ENCODE measurements at regions not wholly inside any gene's neighbourhood (a gene's known extent, or its start where the extent isn't known, plus 50 kb on each side); places are given as distances from the start of the nearest gene placed in this dataset.

GRCh38 chr7:109158246-109158645 is 588.6 kb downstream of the DNAJB9 start:
- Histone ChIP-seq H3F3A (ENCODE audit: insufficient read depth, low read length) (no peaks in the 10 kb centered on the region), H3K4me2 (ENCODE audit: low read length) (no peak overlapping the region), H3K27ac (ENCODE audit: low read depth, low read length, poor library complexity, severe bottlenecking) (no peak overlapping the region), H3K4me1 (ENCODE audit: insufficient read depth, low read length, severe bottlenecking) (no peaks in the 10 kb centered on the region), H3K4me3 (ENCODE audit: low read depth, low read length, poor library complexity, severe bottlenecking) (no peak overlapping the region), H3K36me3 (ENCODE audit: insufficient read depth, low read length) (no peaks in the 10 kb centered on the region), H3K9ac (ENCODE audit: low read length) (no peak overlapping the region), H2AFZ (ENCODE audit: low read length) (no peak overlapping the region), H3K27me3 (ENCODE audit: insufficient read depth, low read length) (no peaks in the 10 kb centered on the region), H3K79me2 (ENCODE audit: insufficient read depth, low read length) (no peaks in the 10 kb centered on the region), H3K9me2 (ENCODE audit: low read depth, low read length) (no peaks in the 10 kb centered on the region), H4K20me1 (ENCODE audit: insufficient read depth, low read length) (no peaks in the 10 kb centered on the region), H3K9me3 (ENCODE audit: low read length) (no peaks in the 10 kb centered on the region)
- no peak for TF ChIP-seq EZH2 (IDR thresholded peaks at IDR 0.05; ENCODE audit: borderline replicate concordance, low read length)
- TF ChIP-seq CTCF (IDR thresholded peaks at IDR 0.05; ENCODE audit: low read length), result no peak

DNA sequence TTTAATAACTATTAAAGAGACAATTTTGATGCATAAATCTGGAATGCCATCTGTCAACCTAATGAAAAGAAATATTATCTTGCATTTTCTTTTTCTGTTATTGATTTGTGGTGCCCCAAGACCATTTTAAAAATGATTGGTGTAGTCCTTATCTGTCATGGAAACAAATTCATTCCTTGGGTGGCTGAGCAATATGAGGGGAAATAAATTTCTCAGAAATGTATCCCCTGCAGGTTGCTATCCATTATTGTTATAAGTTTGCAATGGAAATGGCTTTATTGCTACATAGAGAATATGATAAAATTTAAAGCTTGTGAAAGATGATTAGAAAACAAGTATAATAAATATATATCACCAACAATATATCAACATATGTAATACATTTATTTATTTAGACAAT is 607.0 kb downstream of the DNAJB9 start:
- Histone ChIP-seq H3K9me2 (ENCODE audit: low read depth, low read length) (no peaks in the 10 kb centered on the region), H3K27ac (ENCODE audit: low read depth, low read length, poor library complexity, severe bottlenecking) (no peak overlapping the region), H3F3A (ENCODE audit: insufficient read depth, low read length) (no peaks in the 10 kb centered on the region), H3K36me3 (ENCODE audit: insufficient read depth, low read length) (no peaks in the 10 kb centered on the region), H3K4me1 (ENCODE audit: insufficient read depth, low read length, severe bottlenecking) (no peaks in the 10 kb centered on the region), H3K9me3 (ENCODE audit: low read length) (no peaks in the 10 kb centered on the region), H2AFZ (ENCODE audit: low read length) (no peak overlapping the region), H3K27me3 (ENCODE audit: insufficient read depth, low read length) (no peaks in the 10 kb centered on the region), H3K9ac (ENCODE audit: low read length) (no peak overlapping the region), H3K4me2 (ENCODE audit: low read length) (no peak overlapping the region), H3K79me2 (ENCODE audit: insufficient read depth, low read length) (no peaks in the 10 kb centered on the region), H4K20me1 (ENCODE audit: insufficient read depth, low read length) (no peaks in the 10 kb centered on the region), H3K4me3 (ENCODE audit: low read depth, low read length, poor library complexity, severe bottlenecking) (no peak overlapping the region)
- no peak for TF ChIP-seq EZH2 (IDR thresholded peaks at IDR 0.05; ENCODE audit: borderline replicate concordance, low read length)
- no peak for TF ChIP-seq CTCF (IDR thresholded peaks at IDR 0.05; ENCODE audit: low read length)

DNA sequence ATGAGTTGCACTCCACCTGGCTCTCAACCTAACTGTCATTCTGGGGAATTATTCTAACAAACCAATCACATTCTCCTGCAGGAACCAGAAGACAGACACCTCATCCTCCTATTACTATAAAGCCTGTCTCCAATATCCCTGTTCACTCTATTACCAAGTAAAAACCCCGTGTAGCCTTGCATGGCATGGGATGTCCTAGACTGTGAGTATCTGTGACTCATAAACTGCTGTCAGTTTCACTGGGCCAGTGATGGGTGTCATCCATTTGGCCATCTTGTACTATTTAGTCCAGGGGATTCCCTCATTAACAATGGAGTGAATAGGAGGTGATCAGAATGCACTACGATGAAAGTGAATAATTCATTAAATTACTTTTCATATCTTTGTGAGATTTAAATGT is 608.7 kb downstream of the DNAJB9 start:
- TF ChIP-seq CTCF (IDR thresholded peaks at IDR 0.05; ENCODE audit: low read length), result no peak
- TF ChIP-seq EZH2 (IDR thresholded peaks at IDR 0.05; ENCODE audit: borderline replicate concordance, low read length), result no peak
- no peaks in the 10 kb centered on the region for H3K36me3 ChIP-seq (ENCODE audit: insufficient read depth, low read length)
- H3K4me1 ChIP-seq (ENCODE audit: insufficient read depth, low read length, severe bottlenecking), result no peaks in the 10 kb centered on the region
- no peaks in the 10 kb centered on the region for H3K27me3 ChIP-seq (ENCODE audit: insufficient read depth, low read length)
- H3K9me2 ChIP-seq (ENCODE audit: low read depth, low read length), result no peaks in the 10 kb centered on the region
- no peaks in the 10 kb centered on the region for H4K20me1 ChIP-seq (ENCODE audit: insufficient read depth, low read length)
- no peak overlapping the region for H3K9ac ChIP-seq (ENCODE audit: low read length)
- no peak overlapping the region for H3K27ac ChIP-seq (ENCODE audit: low read depth, low read length, poor library complexity, severe bottlenecking)
- H3F3A ChIP-seq (ENCODE audit: insufficient read depth, low read length), result no peaks in the 10 kb centered on the region
- H2AFZ ChIP-seq (ENCODE audit: low read length), result no peak overlapping the region
- no peak overlapping the region for H3K4me2 ChIP-seq (ENCODE audit: low read length)
- H3K4me3 ChIP-seq (ENCODE audit: low read depth, low read length, poor library complexity, severe bottlenecking), result no peak overlapping the region
- no peaks in the 10 kb centered on the region for H3K79me2 ChIP-seq (ENCODE audit: insufficient read depth, low read length)
- no peaks in the 10 kb centered on the region for H3K9me3 ChIP-seq (ENCODE audit: low read length)
